GM12865 (cell line): ENCODE measurements at regions not wholly inside any gene's neighbourhood (a gene's known extent, or its start where the extent isn't known, plus 50 kb on each side); places are given as distances from the start of the nearest gene placed in this dataset.
"Not testable (repeated sequence)": the region's sequence is repeated elsewhere in the genome, so short reads cannot be mapped to it uniquely, and the experiment has no call there.

Source experiments
- DNase-seq: peaks from one replicate; pipeline ENCODE4 v3.0.0; 2010; ENCODE audit warnings: low read depth
- H3K4me3 ChIP-seq: 2 replicates; pipeline ENCODE4 v1.5.1; 2011; ENCODE audit warnings: mild to moderate bottlenecking, low read depth, low read length, control low read depth
- TF ChIP-seq, protein P1 (sequence below): IDR thresholded peaks from 2 replicates; pipeline ENCODE4 v1.5.1; 2011; ENCODE audit warnings: low read length, control low read depth, low read depth, inconsistent platforms; ENCODE audit not compliant: insufficient read depth; ENCODE audit errors: missing control alignments

DNA sequence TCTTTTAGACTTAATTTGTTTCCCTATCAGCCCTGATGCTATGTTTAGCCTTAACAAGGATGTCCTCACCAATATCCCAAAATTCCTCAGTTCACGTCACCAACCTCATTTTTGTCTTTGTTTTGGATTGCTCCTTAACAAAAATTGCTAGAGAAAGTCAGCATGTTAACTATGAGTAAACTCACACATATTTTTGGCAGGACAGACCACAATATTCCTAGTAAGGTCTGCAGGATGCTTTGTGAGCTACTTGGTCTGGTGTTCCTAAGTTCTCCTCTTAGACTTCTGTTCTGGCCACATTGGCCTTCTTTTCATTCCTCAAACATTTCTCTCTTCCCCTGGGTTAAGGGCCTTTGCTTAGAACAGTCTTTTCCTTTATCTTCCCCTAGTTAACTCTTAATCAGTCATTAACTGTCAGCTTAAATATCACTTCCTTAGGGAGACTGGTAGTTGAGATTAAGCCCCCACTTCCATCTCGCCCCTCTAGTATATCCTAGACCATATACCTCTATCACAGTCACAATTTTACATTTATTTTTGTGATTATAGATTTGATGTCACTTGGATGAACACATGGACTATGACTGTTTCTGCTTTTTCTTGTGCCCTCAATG is 116.2 kb downstream of the ADCYAP1 start:
- DNase-seq = no peak
- TF ChIP-seq, protein P1, sequence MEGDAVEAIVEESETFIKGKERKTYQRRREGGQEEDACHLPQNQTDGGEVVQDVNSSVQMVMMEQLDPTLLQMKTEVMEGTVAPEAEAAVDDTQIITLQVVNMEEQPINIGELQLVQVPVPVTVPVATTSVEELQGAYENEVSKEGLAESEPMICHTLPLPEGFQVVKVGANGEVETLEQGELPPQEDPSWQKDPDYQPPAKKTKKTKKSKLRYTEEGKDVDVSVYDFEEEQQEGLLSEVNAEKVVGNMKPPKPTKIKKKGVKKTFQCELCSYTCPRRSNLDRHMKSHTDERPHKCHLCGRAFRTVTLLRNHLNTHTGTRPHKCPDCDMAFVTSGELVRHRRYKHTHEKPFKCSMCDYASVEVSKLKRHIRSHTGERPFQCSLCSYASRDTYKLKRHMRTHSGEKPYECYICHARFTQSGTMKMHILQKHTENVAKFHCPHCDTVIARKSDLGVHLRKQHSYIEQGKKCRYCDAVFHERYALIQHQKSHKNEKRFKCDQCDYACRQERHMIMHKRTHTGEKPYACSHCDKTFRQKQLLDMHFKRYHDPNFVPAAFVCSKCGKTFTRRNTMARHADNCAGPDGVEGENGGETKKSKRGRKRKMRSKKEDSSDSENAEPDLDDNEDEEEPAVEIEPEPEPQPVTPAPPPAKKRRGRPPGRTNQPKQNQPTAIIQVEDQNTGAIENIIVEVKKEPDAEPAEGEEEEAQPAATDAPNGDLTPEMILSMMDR = no peak
- no peak overlapping the region for H3K4me3 ChIP-seq

DNA sequence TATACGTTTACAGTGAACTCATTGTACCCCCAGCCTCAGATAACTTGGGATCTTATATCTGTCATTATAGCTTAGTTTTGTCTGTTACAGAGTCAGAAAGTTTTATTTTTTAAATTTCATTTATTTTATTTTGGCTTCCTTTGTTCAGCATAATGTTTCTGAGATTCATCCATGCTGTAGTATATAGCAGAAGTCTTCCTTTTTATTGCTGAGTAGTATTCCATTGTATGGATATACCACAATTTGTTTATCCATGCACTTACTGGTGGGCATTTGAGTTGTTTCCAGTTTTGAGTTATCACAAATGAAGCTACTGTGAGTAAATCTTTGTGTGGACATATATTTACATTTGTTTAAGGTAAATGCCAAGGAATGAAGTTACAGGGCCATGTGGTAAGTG is 122.3 kb downstream of the ADCYAP1 start:
- DNase-seq = no peak
- TF ChIP-seq, protein P1 = no peak
- no peak overlapping the region for H3K4me3 ChIP-seq

DNA sequence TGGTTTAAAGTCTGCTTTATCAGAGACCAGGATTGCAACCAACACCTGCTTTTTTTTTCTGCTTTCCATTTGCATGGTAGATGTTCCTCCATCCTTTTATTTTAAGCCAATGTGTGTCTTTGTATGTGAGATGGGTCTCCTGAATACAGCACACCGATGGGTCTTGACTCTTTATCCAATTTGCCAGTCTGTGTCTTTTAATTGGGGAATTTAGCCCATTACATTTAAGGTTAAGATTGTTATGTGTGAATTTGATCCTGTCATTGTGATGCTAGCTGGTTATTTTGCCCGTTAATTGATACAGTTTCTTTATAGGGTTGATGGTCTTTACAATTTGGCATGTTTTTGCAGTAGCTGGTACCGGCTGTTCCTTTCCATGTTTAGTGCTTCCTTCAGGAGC is 128.4 kb downstream of the ADCYAP1 start:
- H3K4me3 ChIP-seq, DNase-seq: not testable (repeated sequence)

DNA sequence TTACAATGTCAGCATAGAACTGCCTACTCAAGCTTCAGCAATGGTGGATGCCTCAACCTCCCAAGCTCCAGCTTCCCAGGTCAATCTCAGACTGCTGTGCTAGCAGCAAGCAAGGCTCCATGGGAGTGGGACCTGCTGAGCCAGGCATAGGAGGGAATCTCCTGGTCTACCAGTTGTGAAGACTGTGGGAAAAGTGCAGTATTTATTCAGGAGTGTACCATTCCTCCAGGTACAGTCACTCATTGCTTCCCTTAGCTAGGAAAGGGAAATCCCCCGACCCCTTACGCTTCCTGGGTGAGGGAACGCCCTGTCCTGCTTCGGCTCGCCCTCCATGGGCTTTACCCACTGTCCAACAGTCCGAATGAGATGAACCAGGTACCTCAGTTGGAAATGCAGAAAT is 130.3 kb downstream of the ADCYAP1 start:
- DNase-seq = no peak
- no peak overlapping the region for H3K4me3 ChIP-seq
- TF ChIP-seq, protein P1 = no peak

DNA sequence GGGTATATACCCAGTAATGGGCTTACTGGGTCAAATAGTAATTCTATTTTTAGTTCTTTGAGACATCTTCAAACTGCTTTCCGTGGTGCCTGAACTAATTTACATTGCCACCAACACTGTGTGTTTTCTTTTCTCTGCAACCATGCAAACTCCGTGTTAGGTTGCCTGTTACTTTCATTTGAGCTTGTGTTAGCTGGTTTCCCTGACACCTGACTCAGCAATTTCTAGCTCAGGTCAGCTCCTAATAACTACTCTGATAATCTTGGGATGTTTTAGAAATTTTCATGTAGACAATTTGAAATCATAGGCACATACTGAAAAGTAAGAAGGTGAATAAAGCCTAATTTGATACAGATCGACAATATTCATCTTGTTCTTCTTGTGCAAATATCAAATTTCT is 132.3 kb downstream of the ADCYAP1 start:
- TF ChIP-seq, protein P1 = no peak
- DNase-seq = no peak
- no peak overlapping the region for H3K4me3 ChIP-seq

DNA sequence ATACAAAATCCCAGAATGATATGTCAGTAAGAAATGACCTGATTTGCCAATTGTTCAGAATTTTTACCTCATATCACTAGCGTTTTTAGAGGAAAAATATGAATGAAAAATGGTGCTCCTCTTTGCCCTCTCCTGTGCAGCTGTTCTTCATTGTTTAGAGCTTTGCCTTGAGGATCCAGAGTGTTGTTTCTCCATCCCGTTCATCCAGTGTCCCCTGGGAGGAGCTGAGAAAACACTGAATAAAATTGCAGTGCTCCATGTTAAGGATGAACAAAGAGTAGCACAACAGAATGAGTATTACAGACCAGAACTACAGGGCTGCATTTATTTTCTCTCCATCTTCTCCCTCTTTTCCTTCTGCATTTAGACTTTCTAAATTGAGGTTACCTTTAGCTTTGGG is 133.1 kb downstream of the ADCYAP1 start:
- no peak for DNase-seq
- TF ChIP-seq, protein P1 = no peak
- no peak overlapping the region for H3K4me3 ChIP-seq

DNA sequence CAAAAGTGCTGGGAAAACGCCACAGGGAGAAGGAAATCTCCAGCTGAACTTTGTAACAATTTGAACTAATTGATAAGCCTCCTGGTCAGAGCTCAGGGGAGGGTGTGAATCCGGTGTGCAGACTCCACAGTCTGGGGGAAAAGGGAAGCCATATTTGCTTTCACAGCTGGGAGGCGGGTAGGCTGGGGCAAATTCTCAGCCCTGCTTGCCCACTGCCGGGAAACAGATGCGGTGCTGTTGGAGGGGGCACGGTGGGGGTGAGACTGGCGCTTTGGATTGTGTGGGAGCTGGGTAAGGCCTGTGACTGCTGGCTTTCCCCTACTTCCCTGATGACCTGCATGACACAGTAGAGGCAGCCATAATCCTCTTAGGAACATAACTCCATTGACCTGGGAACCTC is 134.8 kb downstream of the ADCYAP1 start:
- no peak for DNase-seq
- H3K4me3 ChIP-seq = no peak overlapping the region
- TF ChIP-seq, protein P1 = no peak

DNA sequence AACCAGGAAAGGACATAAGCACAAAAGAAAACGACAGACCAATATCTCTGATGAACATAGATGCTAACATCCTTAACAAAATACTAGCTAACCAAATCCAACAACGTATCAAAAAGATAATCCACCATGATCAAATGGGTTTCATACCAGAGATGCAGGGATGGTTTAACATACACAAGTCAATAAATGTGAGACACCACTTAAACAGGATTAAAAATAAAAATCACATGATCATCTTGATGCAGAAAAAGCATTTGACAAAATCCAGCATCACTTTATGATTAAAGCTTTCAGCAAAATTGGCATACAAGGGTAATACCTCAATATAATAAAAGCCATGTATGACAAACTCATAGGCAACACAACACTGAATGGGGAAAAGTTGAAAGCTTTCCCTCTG is 138.4 kb downstream of the ADCYAP1 start:
- H3K4me3 ChIP-seq, DNase-seq: not testable (repeated sequence)
